ENCODE measurements at regions not wholly inside any gene's neighbourhood (a gene's known extent, or its start where the extent isn't known, plus 50 kb on each side); places are given as distances from the start of the nearest gene placed in this dataset.
A peak's percentile ranks its signal among the peaks of the same experiment; 100 is the strongest.
"Not testable (repeated sequence)": the region's sequence is repeated elsewhere in the genome, so short reads cannot be mapped to it uniquely, and the experiment has no call there.

DNA sequence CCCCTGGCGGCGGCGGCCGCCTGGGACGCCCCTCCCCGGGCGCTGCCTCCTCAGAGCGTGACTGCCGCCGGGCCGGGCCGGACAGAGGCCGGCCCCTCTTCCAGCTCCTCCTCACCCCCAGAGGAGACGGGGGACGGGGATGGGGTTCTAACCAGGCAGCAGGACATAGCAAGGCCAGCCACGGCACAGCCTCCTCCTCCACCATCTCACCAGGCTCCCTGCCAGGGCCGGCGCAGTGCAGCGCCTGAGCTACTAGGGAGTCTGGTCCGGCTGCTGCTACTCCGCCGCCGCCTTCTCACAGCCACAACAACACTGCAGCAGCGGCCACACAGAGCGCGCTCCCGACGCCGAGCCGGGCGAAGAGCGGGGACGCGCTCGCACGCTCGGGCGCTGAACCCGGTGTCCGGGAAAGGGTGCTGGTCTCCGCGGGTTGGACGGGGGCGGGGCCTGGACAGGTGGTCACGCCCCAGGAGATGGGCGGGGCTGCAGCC lies 112.3 kb downstream of the POTEC start:
- peak overlapping the region; percentile 44 for H3K4me3 ChIP-seq

DNA sequence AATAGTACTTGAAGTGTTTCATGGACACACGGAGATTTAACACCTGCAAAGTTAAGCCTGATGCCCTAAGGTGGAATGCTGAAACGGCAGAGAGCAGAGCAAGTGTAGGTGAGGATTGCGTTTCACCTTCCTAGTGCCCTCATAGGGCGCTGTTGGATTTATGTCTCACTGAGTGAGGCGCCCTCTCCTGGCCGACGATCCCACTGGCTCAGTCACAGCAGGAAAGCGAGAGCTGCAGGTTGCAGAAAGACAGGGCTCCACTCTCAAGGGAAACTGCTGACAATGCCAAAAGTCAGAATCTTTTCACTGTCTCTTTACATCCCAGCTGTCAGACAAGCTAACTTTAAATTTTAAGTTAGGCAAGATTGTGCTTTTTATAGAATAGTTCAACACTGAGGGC lies 127.6 kb downstream of the POTEC start:
- 0% methylated on average over 2 of the region's 8 CpGs for WGBS (ENCODE audit: missing lambda C conversion rate)
- H3K4me1 ChIP-seq, ATAC-seq, FAIRE-seq, H3K9me3 ChIP-seq, H3K4me3 ChIP-seq, H3K27ac ChIP-seq, POLR2A ChIA-PET, CTCF ChIA-PET: not testable (repeated sequence)
- peak in 1 of 2 experiments; percentile 20 for DNase-seq (ENCODE audit: low read depth in 1 of 2, low spot score in 1 of 2)
- TF ChIP-seq, protein P1, sequence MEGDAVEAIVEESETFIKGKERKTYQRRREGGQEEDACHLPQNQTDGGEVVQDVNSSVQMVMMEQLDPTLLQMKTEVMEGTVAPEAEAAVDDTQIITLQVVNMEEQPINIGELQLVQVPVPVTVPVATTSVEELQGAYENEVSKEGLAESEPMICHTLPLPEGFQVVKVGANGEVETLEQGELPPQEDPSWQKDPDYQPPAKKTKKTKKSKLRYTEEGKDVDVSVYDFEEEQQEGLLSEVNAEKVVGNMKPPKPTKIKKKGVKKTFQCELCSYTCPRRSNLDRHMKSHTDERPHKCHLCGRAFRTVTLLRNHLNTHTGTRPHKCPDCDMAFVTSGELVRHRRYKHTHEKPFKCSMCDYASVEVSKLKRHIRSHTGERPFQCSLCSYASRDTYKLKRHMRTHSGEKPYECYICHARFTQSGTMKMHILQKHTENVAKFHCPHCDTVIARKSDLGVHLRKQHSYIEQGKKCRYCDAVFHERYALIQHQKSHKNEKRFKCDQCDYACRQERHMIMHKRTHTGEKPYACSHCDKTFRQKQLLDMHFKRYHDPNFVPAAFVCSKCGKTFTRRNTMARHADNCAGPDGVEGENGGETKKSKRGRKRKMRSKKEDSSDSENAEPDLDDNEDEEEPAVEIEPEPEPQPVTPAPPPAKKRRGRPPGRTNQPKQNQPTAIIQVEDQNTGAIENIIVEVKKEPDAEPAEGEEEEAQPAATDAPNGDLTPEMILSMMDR (IDR thresholded peaks at IDR 0.05) = 0 out of 3 replicates have a peak, but pooled peaks have one; percentile 17
- TF ChIP-seq MAFK (IDR thresholded peaks at IDR 0.05; ENCODE audit: partially characterized antibody) = peak; percentile 77
- H3K4me2 ChIP-seq = peak overlapping the region; percentile 36; the same call in 1 of the 3 replicates

More for the DNA sequence above, 112.3 kb downstream of the POTEC start:
- H3K4me1 ChIP-seq, POLR2A ChIA-PET, H3K9me3 ChIP-seq, CTCF ChIA-PET, FAIRE-seq: not testable (repeated sequence)
- Histone ChIP-seq H3K27ac (peak overlapping the region; percentile 50 to 79; a peak in 3 of 6 replicates), H3K4me2 (peak overlapping the region; percentile 36; the same call in 1 of the 3 replicates)
- ATAC-seq (peak in 1 of 2 experiments; percentile 86; a peak in 3 of 6 replicates), DNase-seq (ENCODE audit: low read depth in 1 of 2, low spot score in 1 of 2) (peak; percentile 2 to 59)
- 60% methylated on average over 12 of the region's 46 CpGs for WGBS (ENCODE audit: missing lambda C conversion rate)

DNA sequence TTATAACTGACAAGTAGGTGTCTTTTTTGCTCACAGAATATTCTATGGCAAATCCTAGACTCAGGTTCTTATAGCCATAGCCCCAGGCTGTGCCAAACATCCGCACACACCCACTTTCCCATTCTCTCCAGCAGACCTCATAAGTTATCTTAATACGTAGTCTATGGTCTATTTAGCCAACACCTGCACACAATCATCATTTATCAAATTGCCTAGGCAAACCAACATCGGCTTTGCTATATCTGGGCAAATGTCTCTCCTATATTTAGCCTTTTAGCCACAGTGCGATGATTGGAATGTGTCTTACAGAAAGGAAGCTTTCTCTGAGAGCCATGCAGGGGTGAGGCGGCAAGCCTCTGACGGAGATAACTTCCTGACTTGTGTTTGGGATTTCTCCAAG lies 128.0 kb downstream of the POTEC start:
- FAIRE-seq; H3K4me3 ChIP-seq; H3K9me3 ChIP-seq; H3K4me1 ChIP-seq; H3K27ac ChIP-seq; ATAC-seq; POLR2A ChIA-PET; CTCF ChIA-PET; DNase-seq (ENCODE audit: low read depth in 1 of 2, low spot score in 1 of 2): not testable (repeated sequence)
- peak overlapping the region; percentile 36; the same call in 1 of the 3 replicates for H3K4me2 ChIP-seq
- WGBS (ENCODE audit: missing lambda C conversion rate) = 39% methylated on average over 4 of the region's 6 CpGs

DNA sequence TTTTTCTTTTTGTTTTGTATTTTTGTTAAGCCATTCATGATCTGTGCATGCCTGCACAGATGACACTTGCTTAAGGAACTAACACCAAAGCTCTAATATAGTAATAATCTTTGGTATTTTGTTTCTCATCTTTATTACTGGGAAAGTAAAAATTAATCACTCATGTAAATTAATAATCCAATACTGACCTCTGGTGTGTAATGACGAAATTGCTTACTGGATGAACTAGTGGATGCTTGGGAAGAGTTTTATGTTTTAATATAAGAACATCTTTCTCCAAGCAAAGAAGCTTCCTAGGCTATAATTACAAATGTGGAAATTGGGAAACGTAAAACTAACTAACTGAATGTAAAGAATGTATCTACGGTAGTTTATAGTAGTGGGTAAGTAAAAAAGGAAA lies 147.9 kb downstream of the POTEC start:
- CTCF ChIA-PET = interaction anchor here (1.8 kb wide), 1 partner anchor 217 kb away, joined by 5 read pairs; no protein-coding TSS in a partner anchor
- H3K4me2 ChIP-seq; H3K4me3 ChIP-seq; H3K27ac ChIP-seq; POLR2A ChIA-PET; H3K9me3 ChIP-seq; FAIRE-seq; ATAC-seq; DNase-seq (ENCODE audit: low read depth in 1 of 2, low spot score in 1 of 2); H3K4me1 ChIP-seq: not testable (repeated sequence)
- TF ChIP-seq SMC3 (IDR thresholded peaks at IDR 0.05) = peak; percentile 55; the same call in 2 of the 3 replicates
- TF ChIP-seq RAD21 (conservative IDR thresholded peaks at IDR 0.05 in 1 of 2, IDR thresholded peaks at IDR 0.05 in 1 of 2) = peak; percentile 38 to 50; a peak in 4 of 5 replicates
- TF ChIP-seq, protein P1 (IDR thresholded peaks at IDR 0.05) = peak; percentile 25; the same call in 2 of the 3 replicates
- 0% methylated on average over 3 of the region's 3 CpGs for WGBS (ENCODE audit: missing lambda C conversion rate)

DNA sequence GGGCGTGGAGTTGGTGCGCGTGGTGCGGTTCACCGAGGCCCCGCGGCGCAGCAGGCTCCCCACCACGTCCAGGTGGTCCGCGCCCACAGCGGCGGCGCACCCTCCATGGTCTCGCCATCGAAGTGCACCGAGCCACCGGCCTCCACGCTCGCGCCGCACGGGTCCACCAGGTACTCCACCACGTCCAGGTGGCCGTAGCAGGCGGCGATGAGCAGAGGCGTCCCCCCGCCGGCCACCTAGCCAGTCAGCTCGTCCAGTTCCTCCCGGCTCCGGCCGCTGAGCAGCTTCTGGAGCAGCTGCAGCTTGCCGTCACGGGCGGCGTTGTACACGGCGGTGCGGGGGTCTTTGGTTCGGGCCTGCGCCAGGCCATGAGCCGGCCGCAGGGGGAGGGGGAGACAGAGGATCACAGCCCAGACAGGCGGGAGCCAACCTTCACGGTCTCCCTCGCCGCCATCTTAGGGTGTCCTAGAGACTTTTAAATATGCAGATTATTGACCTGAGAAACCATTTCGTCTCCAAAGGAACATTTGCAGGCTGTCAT lies 149.8 kb downstream of the POTEC start:
- CTCF ChIA-PET; DNase-seq (ENCODE audit: low read depth in 1 of 2, low spot score in 1 of 2); H3K4me3 ChIP-seq; POLR2A ChIA-PET; H3K4me1 ChIP-seq; H3K4me2 ChIP-seq; H3K9me3 ChIP-seq; H3K27ac ChIP-seq; FAIRE-seq; ATAC-seq: not testable (repeated sequence)
- WGBS (ENCODE audit: missing lambda C conversion rate) = 100% methylated on average over 2 of the region's 50 CpGs

DNA sequence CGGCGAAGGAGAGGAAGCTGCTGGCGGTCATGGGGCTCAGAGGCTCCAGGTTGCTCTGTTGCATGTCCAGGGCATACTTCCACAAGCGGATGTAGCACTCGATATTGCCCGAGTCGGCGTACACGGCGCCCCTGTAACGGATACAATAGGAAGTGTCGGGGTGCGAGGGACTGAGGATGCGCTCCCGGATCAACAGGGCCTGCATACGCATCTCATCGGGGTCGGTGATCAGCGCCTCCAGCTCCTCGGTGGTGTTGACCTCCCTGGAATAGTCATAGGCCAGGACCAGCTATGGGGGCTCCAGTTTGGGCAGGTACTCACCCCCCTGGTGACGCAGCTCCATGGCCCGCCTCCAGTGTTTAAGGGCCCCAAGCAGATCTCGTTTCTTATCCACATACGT lies 150.8 kb downstream of the POTEC start:
- H3K27ac ChIP-seq; H3K4me1 ChIP-seq; H3K4me2 ChIP-seq; H3K9me3 ChIP-seq; FAIRE-seq; H3K4me3 ChIP-seq; POLR2A ChIA-PET; DNase-seq (ENCODE audit: low read depth in 1 of 2, low spot score in 1 of 2); ATAC-seq: not testable (repeated sequence)
- CTCF ChIA-PET = interaction anchor here (0.6 kb wide), 1 partner anchor 215 kb away, joined by 5 read pairs; no protein-coding TSS in a partner anchor
- WGBS (ENCODE audit: missing lambda C conversion rate) = 93% methylated on average over 23 of the region's 24 CpGs

DNA sequence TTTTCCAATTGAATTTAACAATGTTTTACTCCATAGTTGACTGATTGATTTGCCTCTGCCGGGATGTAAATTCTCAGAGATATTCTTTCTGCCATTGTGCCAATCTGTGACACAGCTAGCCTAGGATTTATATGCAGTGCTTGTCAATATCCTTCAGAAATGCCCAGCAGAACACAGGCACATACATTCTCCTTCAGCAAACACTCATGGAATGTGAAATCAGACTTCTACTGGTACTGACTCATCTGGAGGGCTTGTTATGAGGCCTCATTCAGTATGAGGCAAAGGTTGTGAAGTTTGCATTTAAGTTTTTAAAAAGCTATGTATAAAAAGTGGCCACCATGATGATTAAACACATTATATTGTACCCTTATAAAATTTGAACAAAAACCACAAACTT lies 158.4 kb downstream of the POTEC start:
- FAIRE-seq; H3K4me1 ChIP-seq; H3K4me3 ChIP-seq; DNase-seq (ENCODE audit: low read depth in 1 of 2, low spot score in 1 of 2); CTCF ChIA-PET; ATAC-seq; H3K27ac ChIP-seq; H3K4me2 ChIP-seq; H3K9me3 ChIP-seq; POLR2A ChIA-PET: not testable (repeated sequence)
- whole genome bisulfite sequencing (ENCODE audit: missing lambda C conversion rate) = 44% methylated on average over 1 of the region's 1 CpG

DNA sequence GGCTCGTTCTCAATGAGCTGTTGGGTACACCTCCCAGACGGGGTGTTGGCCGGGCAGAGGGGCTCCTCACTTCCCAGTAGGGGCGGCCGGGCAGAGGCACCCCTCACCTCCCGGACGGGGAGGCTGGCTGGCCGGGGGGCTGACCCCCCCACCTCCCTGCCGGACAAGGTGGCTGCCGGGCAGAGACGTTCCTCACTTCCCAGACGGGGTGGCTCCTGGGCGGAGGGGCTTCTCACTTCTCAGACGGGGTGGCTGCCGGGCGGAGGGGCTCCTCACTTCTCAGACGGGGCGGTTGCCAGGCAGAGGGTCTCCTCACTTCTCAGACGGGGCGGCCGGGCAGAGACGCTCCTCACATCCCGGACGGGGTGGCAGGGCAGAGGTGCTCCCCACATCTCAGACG lies 160.7 kb downstream of the POTEC start:
- H3K4me2 ChIP-seq; CTCF ChIA-PET; H3K9me3 ChIP-seq; H3K4me3 ChIP-seq; POLR2A ChIA-PET; FAIRE-seq; H3K27ac ChIP-seq; H3K4me1 ChIP-seq; ATAC-seq; DNase-seq (ENCODE audit: low read depth in 1 of 2, low spot score in 1 of 2): not testable (repeated sequence)
- 73% methylated on average over 2 of the region's 25 CpGs for WGBS (ENCODE audit: missing lambda C conversion rate)

DNA sequence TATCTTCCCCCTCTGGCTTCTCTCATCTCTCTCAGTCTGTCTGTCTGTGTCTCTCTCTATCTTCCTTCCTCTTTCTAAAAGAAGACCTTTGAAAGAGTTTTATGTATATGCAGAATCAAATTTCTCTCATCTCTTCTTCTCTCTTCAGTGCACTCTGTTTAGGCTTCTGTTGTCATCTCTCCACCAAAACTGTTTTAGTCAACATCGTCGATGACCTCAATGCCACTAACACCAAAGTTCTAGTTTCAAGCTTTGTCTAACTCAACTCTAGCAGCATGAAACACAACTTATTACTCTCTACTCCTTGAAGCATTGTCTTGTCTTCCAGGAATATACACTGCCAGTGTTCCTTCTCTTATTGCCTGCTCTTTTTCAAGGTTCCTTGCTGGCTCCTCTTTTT lies 163.9 kb downstream of the POTEC start:
- ATAC-seq; DNase-seq (ENCODE audit: low read depth in 1 of 2, low spot score in 1 of 2); FAIRE-seq; H3K4me3 ChIP-seq; CTCF ChIA-PET; H3K27ac ChIP-seq; POLR2A ChIA-PET; H3K9me3 ChIP-seq; H3K4me1 ChIP-seq; H3K4me2 ChIP-seq: not testable (repeated sequence)
- WGBS (ENCODE audit: missing lambda C conversion rate) = 73% methylated on average over 2 of the region's 2 CpGs

Data from A549 (cell line).